Kasumi-1 (cell line): ENCODE measurements at regions not wholly inside any gene's neighbourhood (a gene's known extent, or its start where the extent isn't known, plus 50 kb on each side); places are given as distances from the start of the nearest gene placed in this dataset.

Source experiments
- DNase-seq, 2 experiments: peaks; one replicate each; lab custom pipeline; 2025; lab: John Stamatoyannopoulos, UW

DNA sequence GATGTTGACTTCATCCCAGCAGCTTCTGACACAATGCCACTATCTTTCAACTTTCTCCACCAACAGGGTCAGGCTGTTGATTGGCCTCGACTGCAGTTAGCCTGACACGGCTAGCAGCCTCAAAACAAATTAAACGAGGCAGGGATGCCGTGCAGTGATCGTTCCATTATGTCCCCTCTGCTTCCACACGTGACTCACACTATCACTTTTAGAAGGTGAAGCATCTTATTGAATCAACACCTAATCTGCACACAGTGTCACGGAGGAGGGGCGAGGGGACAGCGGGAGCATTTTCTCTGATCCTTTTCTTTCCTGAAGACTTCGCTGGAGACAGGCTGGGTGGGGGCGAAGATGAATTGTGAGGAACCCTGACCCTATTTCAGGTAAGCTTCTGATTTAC is 241.9 kb upstream of the ZNF507 start:
- no peak for DNase-seq

GRCh38 chr19:32104153-32104849 is 241.1 kb upstream of the ZNF507 start:
- DNase-seq, result no peak

GRCh38 chr19:32104850-32105235 is 240.6 kb upstream of the ZNF507 start:
- DNase-seq, result no peak

DNA sequence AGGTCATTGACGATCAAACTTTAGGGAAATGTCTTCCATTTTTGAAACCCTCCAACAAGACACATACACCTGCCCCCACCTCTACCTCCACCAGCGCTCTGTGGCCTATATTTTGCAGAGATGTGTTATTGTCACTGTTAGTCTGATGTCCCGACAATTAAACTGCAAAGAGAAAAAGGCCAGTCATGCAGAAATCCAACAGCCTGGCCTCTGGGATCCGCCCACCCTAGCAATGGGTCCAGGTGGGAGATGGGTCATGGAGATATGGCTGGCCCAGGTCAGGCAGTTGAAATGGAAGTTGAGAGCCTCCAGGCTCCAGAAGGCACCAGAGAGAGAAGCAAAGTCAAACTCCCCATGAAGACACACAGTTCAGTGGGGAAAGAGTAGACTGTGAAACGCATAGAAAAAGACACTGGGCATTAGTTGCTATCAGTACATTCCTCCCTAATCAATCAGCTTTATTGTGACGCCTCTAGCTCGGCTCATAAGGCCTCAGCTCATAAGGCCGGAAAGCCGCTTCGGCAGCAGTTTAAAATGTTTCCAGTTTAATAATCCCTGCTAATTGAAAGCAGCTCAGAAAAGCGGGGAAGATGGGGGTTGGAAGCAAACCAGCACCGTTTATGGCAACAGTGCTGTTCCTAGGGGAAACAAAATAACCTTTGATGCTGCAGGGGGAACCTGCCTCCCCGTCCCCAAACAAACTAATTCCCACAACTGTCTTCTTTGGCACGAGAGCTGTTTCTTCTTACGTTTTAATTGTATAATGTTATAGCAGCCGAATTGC is 239.7 kb upstream of the ZNF507 start:
- no peak for DNase-seq

GRCh38 chr19:32122258-32122657 is 223.2 kb upstream of the ZNF507 start:
- no peak for DNase-seq

DNA sequence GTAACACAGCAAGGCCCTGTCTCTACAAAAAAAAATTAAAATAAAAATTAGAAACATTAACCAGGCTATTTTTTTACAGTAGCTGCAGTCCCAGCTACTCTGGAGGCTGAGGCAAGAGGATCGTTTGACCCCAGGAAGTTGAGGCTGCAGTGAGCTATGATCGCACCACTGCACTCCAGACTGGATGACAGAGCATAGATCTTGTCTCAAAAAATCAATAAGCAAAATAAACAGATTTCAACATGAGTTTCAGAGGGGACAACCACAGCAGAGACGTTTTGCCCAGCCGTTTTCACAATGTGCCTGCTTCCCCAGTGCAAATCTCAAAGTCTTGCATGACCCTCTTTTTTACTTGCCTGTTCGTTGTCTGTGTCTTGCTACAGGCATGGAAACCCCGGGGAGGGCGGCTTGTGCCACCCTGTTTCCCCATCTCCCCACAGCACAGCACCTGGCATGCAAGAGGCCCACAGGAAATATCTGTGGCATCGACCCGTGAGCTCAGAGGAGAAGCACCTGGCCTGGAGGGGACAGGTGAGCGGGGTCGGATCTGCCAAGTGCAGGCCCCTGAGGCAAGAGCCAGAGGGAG is 222.0 kb upstream of the ZNF507 start:
- no peak for DNase-seq

DNA sequence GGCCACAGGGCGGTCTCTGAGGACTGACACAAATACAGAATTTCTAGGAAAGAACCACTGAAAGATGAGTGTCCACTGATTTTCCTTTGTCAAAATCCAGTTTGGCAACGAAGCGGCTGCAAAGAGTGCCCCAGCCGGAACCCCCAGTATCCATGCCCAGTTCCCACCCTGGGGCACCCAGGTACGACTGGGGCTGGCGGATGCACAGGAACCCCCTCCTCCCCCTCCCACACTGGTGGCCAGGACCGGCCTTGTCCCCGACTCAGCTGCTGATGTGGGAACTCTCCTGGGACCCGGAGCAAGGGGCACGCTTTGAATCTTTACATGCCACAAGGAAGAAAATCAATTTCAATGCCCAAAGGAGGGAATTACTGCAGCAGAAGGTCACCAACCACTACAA is 220.8 kb upstream of the ZNF507 start:
- no peak for DNase-seq

GRCh38 chr19:32129141-32129540 is 216.3 kb upstream of the ZNF507 start:
- no peak for DNase-seq

GRCh38 chr19:32130332-32130731 is 215.1 kb upstream of the ZNF507 start:
- DNase-seq, result no peak

DNA sequence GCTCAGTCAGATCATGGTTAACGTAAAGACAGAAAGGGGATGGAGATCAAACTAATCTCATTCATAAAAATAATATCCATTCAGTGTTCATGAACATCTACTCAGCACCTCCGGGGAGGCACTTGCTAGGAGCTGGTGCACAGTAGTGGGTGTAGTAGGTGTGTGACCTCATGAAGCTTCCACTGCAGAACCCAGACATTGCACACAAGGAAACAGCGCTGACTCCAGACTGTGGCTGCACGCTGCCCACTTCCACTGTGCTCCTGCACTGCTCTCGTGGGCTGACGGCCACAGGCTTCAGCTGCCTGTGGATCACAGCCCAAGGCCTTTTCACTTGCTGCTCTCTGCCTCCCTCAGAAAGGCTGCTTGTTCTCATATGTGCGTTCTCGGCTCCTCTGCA is 214.4 kb upstream of the ZNF507 start:
- no peak for DNase-seq

DNA sequence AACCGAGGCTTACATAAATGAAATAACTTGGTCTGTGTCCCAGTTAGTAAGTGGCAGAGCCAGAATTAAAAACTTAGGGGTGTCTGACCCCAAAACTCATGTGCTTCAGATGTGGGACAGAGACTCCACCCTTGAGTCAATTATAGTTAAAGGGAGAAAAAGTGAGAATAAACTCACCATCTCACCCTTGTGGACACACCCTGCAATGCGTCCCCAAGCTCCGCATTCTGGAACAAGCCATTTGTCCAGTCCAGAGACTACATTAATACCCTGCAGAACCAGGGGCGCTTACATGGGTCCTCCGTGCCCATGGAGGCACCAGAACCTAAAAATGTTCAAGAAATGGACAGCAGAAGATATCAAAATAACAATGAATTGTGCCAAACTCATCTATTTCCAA is 207.0 kb upstream of the ZNF507 start:
- DNase-seq, result no peak

DNA sequence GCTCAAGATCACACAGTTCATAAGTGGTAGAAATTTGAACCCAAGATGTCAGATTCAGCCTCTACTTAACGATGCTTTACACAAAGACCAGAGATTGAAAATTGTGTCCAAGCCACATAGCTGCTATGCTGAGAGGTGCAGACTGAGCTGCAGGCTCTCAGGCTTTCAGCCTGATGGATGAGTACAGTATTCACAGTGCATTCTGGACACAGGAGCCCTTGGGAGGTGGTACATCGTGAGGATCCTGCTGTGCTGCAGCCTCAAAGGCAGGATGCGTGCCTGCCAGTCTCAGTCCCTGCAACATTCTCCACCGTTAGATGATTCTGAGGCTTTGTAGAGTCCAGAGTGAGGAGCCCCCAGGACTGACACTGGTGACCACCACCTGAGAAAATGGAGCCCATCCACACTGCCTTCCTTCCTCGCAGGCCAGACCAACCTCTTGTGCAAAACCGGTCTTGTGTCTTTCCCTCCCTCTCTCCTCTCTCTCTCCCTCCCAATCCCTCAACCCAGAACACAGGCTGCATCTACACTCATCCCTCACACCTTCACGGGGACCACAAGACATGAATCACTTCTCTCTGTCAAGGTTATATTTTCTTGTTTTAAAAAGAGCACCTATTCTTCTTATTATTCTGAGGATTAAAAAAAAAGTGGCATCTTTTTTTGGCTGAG is 203.4 kb upstream of the ZNF507 start:
- DNase-seq, result no peak

GRCh38 chr19:32146664-32147063 is 198.7 kb upstream of the ZNF507 start:
- peak in 1 of 2 experiments; percentile 0 for DNase-seq

GRCh38 chr19:32150605-32151004 is 194.8 kb upstream of the ZNF507 start:
- no peak for DNase-seq

- DNase-seq, result no peak
Observed at GRCh38 chr19:32154418-32154817, 191.0 kb upstream of the ZNF507 start.

DNA sequence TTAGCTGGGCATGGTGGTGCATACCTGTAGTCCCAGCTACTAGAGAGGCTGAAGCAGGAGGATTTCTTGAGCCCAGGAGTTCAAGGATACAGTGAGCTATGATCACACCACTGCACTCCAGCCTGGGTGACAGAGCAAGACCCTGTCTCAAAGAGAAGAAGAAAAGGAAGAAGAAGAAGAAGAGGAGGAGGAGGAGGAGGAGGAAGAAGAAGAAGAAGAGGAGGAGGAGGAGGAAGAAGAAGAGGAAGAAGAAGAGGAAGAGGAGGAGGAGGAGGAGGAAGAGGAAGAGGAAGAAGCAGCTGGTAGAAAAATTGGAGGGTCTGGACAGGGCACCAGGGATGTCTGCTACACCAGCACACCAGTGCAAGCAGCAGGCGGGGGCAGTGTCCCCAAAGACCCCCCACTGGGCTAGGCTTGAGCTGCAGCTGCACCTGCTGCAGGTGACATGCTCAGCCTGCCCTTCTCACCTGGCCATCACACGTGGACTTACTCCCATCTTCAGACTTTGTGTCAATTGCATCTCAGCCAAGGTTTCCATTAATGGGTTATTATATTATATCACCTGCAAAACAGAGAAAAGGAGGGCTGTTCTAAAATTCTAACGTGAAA is 180.9 kb upstream of the ZNF507 start:
- DNase-seq, result no peak

- DNase-seq, result no peak
Observed at GRCh38 chr19:32165141-32165540, 180.3 kb upstream of the ZNF507 start.

GRCh38 chr19:32165750-32166149 is 179.7 kb upstream of the ZNF507 start:
- no peak for DNase-seq

- DNase-seq, result no peak
Observed at GRCh38 chr19:32166238-32166637, 179.2 kb upstream of the ZNF507 start.

DNA sequence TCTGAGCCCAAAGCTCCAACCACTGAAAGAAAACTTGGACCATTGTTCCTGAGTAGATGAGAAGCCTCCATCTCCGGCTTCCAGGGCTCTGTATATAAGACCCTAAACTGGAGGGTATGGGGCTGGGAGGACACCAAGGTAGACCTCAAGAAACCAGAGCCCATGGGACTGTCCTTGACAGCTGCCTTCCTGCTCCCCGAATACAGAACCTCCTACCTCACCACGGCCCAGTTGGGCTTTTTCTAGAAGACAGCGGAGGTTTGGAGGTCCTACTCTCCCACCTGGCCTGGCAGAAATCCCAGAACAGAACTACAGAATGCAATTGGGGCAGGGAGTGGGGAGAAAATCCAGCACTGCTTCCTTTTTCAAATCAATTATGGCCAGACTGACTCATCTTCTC is 177.3 kb upstream of the ZNF507 start:
- DNase-seq, result no peak

GRCh38 chr19:32168606-32169005 is 176.8 kb upstream of the ZNF507 start:
- no peak for DNase-seq

DNA sequence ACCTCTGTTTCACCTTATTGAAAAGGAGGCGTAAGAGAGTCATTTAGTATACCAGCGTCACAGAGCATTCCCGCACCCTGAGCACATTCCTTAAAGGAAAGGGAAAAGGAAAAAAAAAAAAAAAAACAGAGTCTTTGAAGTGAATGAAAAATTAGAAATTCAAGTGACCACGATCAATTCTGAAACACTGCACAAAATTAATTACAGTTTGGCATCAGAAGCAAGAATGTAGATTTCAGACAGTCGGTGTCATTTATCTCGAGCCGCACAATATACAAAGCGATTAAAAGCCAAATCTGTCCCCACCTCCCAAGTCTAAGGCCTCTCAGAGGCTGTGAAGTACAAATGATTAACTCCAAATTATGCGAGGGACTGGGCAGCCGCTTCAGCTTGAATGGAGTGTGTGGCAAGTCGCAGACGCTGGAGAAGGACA is 173.7 kb upstream of the ZNF507 start:
- DNase-seq, result no peak
